Keratinocyte (primary cell): ENCODE measurements at regions not wholly inside any gene's neighbourhood (a gene's known extent, or its start where the extent isn't known, plus 50 kb on each side); places are given as distances from the start of the nearest gene placed in this dataset.

ENCODE experiments used
- DNase-seq: peaks from one replicate; pipeline ENCODE4 v3.0.0-alpha.2; 2011; ENCODE audit warnings: low read depth, missing footprints, low spot score
- FAIRE-seq: peaks from 2 replicates; lab custom pipeline; 2011; peaks lifted over from hg19 to GRCh38; lab: Jason Lieb, UNC
- H2AFZ ChIP-seq: 2 replicates; pipeline ENCODE4 v1.6.0; 2012; ENCODE audit warnings: low read length, control low read depth, inconsistent platforms; ENCODE audit not compliant: control insufficient read depth
- H3K27ac ChIP-seq: 2 replicates; pipeline ENCODE4 v1.5.1; 2011; ENCODE audit warnings: low read length; ENCODE audit not compliant: control insufficient read depth, insufficient read depth
- H3K27me3 ChIP-seq: 3 replicates; pipeline ENCODE4 v1.6.0; 2011; ENCODE audit warnings: low read length; ENCODE audit not compliant: control insufficient read depth, insufficient read depth; ENCODE audit errors: extremely low read depth
- H3K36me3 ChIP-seq, 2 experiments: 2 replicates in 1 of 2; 3 replicates in 1 of 2; pipeline ENCODE4 v1.5.1; 2011; ENCODE audit warnings: low read length in 2 of 2, mild to moderate bottlenecking in 1 of 2; ENCODE audit not compliant: control insufficient read depth in 2 of 2, insufficient read depth in 2 of 2; ENCODE audit errors: extremely low read depth in 1 of 2
- H3K4me1 ChIP-seq: 3 replicates; pipeline ENCODE4 v1.5.1; 2011; ENCODE audit warnings: low read length; ENCODE audit not compliant: control insufficient read depth, insufficient read depth; ENCODE audit errors: extremely low read depth
- H3K4me2 ChIP-seq: 3 replicates; pipeline ENCODE4 v1.6.0; 2011; ENCODE audit warnings: low read depth, low read length; ENCODE audit not compliant: control insufficient read depth, insufficient read depth; ENCODE audit errors: extremely low read depth
- H3K4me3 ChIP-seq, 3 experiments: fragments of 200-600 bp in 1 of 3; sonication (generic) in 1 of 3; 2 replicates in 2 of 3; 3 replicates in 1 of 3; pipeline ENCODE4 v1.5.1; 2011 to 2016; ENCODE audit warnings: low read length in 3 of 3, mild to moderate bottlenecking in 3 of 3, control low read depth in 2 of 3, inconsistent platforms in 1 of 3, low read depth in 1 of 3, mixed read lengths in 1 of 3, mixed run types in 1 of 3, moderate library complexity in 1 of 3; ENCODE audit not compliant: control insufficient read depth in 2 of 3, insufficient read depth in 2 of 3; ENCODE audit errors: extremely low read depth in 1 of 3
- H3K79me2 ChIP-seq: 2 replicates; pipeline ENCODE4 v1.6.0; 2012; ENCODE audit warnings: low read length; ENCODE audit not compliant: control insufficient read depth, insufficient read depth
- H3K9ac ChIP-seq: 3 replicates; pipeline ENCODE4 v1.6.0; 2011; ENCODE audit warnings: low read length; ENCODE audit not compliant: control insufficient read depth, insufficient read depth; ENCODE audit errors: extremely low read depth
- H3K9me1 ChIP-seq: 3 replicates; pipeline ENCODE4 v1.6.0; 2011; ENCODE audit warnings: low read length; ENCODE audit not compliant: control insufficient read depth, insufficient read depth; ENCODE audit errors: extremely low read depth
- H3K9me3 ChIP-seq: 2 replicates; pipeline ENCODE4 v1.5.1; 2012; ENCODE audit warnings: low read depth, low read length; ENCODE audit not compliant: control insufficient read depth
- H4K20me1 ChIP-seq: 3 replicates; pipeline ENCODE4 v1.6.0; 2011; ENCODE audit warnings: low read length; ENCODE audit not compliant: control insufficient read depth, insufficient read depth; ENCODE audit errors: extremely low read depth
- EZH2 ChIP-seq: IDR thresholded peaks from one replicate; pipeline ENCODE4 v1.6.1; 2012; ENCODE audit warnings: inconsistent platforms, mild to moderate bottlenecking, low read length, moderate library complexity
- dilution Hi-C: fragments of 300-500 bp; cut with MboI; formaldehyde crosslinking; loops from one replicate; pipeline ENCODE4 v1.7.0; 2020; ENCODE audit warnings: low sequenced_read_pairs; ENCODE audit not compliant: extremely low pct_ligation_motif_present
- TF ChIP-seq, protein P1 (sequence below), 3 experiments: IDR thresholded peaks in 1 of 3; conservative IDR thresholded peaks in 1 of 3; optimal IDR thresholded peaks in 1 of 3; 2 replicates in 2 of 3; 3 replicates in 1 of 3; pipeline versions ENCODE3 to v1.5.1; 2011; ENCODE audit warnings: low read length in 3 of 3, mild to moderate bottlenecking in 3 of 3, moderate library complexity in 2 of 3, control low read depth in 1 of 3, inconsistent platforms in 1 of 3; ENCODE audit not compliant: insufficient read depth in 2 of 3; ENCODE audit errors: extremely low read depth in 1 of 3

DNA sequence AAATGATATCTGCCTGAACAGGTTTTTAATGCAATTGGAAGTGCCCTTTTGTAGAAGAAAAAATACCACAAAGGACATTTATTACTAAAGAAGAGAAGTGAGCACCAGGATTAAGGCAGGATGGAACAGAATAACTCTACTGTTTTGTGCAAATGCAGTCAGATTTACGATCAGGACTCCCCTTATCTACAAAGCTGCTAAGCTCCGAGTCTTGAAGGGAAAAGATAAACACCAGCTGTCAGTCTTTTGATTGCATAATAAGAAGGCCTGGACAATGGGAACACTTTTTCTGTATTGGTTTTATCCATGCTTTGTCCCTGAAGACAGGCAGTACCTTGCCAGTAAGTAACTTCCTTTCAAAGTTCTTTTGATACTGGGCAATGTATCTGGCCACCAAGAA is 797.9 kb upstream of the SLC35B3 start:
- dilution Hi-C loops, result no loop called here
- DNase-seq (no peak), FAIRE-seq (no peak)
- H4K20me1 ChIP-seq, result no peaks in the 10 kb centered on the region
- no peak overlapping the region for H3K4me3 ChIP-seq
- no peak for TF ChIP-seq EZH2
- TF ChIP-seq, protein P1, sequence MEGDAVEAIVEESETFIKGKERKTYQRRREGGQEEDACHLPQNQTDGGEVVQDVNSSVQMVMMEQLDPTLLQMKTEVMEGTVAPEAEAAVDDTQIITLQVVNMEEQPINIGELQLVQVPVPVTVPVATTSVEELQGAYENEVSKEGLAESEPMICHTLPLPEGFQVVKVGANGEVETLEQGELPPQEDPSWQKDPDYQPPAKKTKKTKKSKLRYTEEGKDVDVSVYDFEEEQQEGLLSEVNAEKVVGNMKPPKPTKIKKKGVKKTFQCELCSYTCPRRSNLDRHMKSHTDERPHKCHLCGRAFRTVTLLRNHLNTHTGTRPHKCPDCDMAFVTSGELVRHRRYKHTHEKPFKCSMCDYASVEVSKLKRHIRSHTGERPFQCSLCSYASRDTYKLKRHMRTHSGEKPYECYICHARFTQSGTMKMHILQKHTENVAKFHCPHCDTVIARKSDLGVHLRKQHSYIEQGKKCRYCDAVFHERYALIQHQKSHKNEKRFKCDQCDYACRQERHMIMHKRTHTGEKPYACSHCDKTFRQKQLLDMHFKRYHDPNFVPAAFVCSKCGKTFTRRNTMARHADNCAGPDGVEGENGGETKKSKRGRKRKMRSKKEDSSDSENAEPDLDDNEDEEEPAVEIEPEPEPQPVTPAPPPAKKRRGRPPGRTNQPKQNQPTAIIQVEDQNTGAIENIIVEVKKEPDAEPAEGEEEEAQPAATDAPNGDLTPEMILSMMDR (optimal IDR thresholded peaks at IDR 0.05 in 1 of 3, IDR thresholded peaks at IDR 0.05 in 1 of 3, conservative IDR thresholded peaks at IDR 0.05 in 1 of 3; ENCODE audit: extremely low read depth in 1 of 3, insufficient read depth in 2 of 3, low read length in 3 of 3), result no peak
- no peak overlapping the region for H3K4me2 ChIP-seq
- no peak overlapping the region for H3K27ac ChIP-seq
- H3K9me3 ChIP-seq, result no peaks in the 10 kb centered on the region
- no peaks in the 10 kb centered on the region for H3K4me1 ChIP-seq
- H3K27me3 ChIP-seq, result no peaks in the 10 kb centered on the region
- H3K9ac ChIP-seq, result no peak overlapping the region
- no peaks in the 10 kb centered on the region for H3K36me3 ChIP-seq
- H2AFZ ChIP-seq, result no peak overlapping the region
- H3K79me2 ChIP-seq, result no peaks in the 10 kb centered on the region
- no peaks in the 10 kb centered on the region for H3K9me1 ChIP-seq

DNA sequence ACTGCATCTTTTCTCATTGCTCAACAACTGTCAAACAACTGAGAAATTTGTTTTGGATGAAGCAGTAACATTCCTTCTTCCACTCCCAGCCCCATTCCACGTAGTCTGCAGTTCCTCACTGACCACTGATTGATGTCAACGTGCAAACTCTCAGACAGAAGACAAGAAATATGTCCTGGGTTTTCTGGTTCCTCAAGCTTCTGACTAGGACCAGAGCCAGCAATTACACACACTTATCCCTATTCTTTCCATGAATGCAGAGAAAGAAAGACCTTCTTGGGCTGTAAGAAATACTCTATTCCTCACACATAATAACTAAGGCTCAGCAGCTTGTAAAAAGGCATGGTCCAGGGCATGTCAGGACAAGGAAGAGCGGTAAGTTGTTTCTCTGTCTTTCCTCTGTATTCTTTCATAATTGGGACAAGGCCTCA is 790.1 kb upstream of the SLC35B3 start:
- Histone ChIP-seq H3K27me3 (no peaks in the 10 kb centered on the region), H4K20me1 (no peaks in the 10 kb centered on the region), H3K4me3 (peak overlapping the region in 1 of 3 experiments; percentile 5), H3K4me1 (peaks cover 5% of the 10 kb centered on the region), H3K4me2 (peak overlapping the region; percentile 27), H3K36me3 (no peaks in the 10 kb centered on the region), H3K27ac (no peak overlapping the region), H3K9me3 (peaks cover 2% of the 10 kb centered on the region), H3K9ac (no peak overlapping the region), H3K79me2 (no peaks in the 10 kb centered on the region), H2AFZ (peak overlapping the region; percentile 79), H3K9me1 (no peaks in the 10 kb centered on the region)
- no peak for DNase-seq
- no peak for TF ChIP-seq EZH2
- TF ChIP-seq, protein P1 (optimal IDR thresholded peaks at IDR 0.05 in 1 of 3, IDR thresholded peaks at IDR 0.05 in 1 of 3, conservative IDR thresholded peaks at IDR 0.05 in 1 of 3; ENCODE audit: extremely low read depth in 1 of 3, insufficient read depth in 2 of 3, low read length in 3 of 3), result no peak
- peak; percentile 66 for FAIRE-seq
- dilution Hi-C loops, result no loop called here
